GM12801 (cell line): ENCODE measurements at regions not wholly inside any gene's neighbourhood (a gene's known extent, or its start where the extent isn't known, plus 50 kb on each side); places are given as distances from the start of the nearest gene placed in this dataset.

Source experiments
- TF ChIP-seq, protein P1 (sequence below): IDR thresholded peaks from one replicate; pipeline ENCODE4 v1.5.1; 2011; ENCODE audit warnings: control low read depth; ENCODE audit not compliant: insufficient read length; ENCODE audit errors: extremely low read depth

DNA sequence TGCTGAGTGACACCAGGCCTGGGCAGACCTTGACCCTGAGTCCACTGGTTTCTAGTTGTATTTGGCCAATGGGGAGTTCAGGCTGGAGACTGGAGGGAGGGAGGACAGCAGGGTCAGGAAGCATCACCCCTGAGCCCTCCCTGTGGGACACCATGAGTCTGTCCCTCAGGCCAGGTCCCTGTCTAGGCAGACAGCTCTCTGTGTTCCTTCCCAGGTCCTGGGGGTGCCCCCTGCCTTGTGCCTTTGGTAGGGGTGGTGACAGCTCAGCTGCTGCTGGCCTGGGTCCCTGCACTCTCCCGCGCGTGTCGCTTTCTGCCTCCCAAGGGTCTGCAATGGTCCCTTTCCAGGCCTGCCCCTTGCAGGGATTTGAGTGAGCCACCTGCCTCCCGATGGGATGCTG, 125.5 kb downstream of the OLFM1 start:
- TF ChIP-seq, protein P1, sequence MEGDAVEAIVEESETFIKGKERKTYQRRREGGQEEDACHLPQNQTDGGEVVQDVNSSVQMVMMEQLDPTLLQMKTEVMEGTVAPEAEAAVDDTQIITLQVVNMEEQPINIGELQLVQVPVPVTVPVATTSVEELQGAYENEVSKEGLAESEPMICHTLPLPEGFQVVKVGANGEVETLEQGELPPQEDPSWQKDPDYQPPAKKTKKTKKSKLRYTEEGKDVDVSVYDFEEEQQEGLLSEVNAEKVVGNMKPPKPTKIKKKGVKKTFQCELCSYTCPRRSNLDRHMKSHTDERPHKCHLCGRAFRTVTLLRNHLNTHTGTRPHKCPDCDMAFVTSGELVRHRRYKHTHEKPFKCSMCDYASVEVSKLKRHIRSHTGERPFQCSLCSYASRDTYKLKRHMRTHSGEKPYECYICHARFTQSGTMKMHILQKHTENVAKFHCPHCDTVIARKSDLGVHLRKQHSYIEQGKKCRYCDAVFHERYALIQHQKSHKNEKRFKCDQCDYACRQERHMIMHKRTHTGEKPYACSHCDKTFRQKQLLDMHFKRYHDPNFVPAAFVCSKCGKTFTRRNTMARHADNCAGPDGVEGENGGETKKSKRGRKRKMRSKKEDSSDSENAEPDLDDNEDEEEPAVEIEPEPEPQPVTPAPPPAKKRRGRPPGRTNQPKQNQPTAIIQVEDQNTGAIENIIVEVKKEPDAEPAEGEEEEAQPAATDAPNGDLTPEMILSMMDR: no peak

DNA sequence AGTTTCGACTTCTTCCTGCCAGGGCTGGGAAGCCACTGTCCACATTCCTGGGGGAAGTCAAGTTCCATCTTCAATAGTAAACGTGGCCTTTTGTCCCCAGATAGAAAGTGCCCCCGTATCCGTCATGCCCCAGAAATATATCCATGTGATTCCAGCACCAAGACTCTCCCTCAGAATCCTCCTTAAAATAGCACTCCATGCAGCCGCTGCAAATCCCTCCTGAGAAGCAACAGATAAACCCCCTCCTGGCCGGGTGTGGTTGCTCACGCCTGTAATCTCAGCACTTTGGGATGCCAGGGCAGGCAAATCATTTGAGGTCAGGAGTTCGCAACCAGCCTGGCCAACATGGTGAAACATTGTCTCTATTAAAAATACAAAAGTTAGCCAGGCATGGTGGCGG, 126.1 kb downstream of the OLFM1 start:
- TF ChIP-seq, protein P1: no peak

DNA sequence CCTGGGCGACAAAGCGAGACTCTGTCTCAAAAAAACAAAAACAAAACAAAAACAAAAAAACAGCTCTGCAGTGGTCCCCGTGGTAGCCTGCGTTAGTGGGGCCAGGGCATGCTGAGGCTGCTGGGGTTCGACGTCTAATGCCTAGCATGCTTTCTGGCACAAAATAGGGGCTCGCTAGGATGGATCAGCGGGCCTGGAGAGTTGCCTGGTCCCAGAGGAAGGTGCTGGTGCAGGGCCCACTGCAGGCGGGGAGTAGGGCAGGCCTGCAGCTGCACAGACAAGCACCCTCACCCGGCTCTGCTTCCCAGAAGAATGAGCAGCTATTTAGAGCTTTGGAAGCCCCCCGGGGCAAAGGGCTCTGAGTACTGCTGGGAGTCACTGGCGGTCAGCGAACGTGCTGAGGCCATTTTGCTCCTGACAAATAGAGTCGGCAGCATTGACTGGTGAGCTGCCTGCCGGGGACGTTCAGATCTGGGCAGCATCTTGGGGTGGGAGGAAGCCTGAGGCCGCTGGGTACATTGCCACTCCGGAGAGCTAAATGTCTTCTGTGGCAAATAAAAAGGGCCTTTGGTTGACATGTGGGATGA, 126.7 kb downstream of the OLFM1 start:
- TF ChIP-seq, protein P1: no peak

DNA sequence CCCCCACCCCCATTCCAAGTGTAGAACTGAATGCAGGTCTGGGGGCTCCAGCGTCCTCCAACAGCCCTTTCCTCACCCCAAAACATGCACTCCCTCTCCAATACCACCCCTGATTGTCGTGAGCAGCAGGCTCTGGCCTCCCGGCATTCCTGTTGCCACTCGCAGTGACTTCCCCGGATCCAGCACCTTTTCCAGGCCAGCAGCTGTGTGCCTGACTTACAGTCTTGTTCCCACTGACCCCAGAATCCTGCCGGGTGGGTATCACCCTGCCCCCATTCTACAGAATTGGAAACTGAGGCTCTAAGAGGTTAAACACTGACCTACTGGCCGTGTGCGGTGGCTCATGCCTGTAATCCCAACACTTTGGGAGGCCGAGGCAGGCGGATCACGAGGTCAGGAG, 127.2 kb downstream of the OLFM1 start:
- TF ChIP-seq, protein P1: no peak

DNA sequence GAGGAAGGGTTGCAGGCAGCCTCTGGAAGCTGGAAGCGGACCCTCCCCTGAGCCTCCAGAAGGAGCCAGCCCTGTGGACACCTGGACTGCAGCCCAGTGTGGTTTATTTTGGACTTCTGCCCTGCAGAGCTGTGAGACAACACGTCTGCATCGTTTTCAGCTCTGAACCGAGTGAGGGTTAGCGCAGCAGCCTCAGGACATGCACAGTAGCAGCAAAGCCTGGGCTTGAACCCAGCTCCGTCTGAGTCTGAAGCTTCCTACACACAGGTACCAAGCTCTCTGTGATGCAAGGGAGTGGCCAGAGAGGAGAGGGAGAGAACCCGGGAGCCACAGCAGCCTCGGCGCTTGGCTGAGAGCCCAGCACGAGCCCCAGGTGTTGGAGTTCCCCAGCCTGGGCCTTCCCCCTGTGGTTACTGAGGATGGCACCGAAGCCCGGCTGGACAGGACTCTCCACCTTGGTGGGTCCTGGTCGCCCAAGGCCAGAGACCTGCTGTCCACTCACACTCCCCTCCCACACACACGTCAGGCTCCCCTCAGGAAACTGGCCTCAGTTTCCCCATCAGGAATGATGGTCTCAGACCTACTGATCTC, 128.2 kb downstream of the OLFM1 start:
- TF ChIP-seq, protein P1: no peak

DNA sequence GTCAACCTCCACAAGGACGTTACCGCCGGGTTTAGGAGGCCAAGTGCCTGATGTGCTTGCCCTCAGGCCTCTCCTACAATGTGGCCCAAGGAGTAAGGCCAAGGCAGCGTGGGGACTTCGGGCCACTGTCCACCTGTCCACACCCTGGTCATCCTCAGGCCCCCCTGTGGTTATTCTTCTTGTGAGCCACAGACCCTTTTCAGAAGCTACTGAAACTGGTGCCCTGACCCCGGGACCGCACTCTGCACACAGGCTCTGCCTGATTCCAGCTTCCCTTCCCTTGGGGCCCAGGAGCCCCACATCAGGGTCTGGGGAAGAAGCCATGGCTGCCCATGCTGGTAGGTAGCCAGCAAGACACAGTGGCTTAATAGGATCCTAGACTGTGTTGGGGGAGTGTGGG, 128.8 kb downstream of the OLFM1 start:
- TF ChIP-seq, protein P1: no peak

DNA sequence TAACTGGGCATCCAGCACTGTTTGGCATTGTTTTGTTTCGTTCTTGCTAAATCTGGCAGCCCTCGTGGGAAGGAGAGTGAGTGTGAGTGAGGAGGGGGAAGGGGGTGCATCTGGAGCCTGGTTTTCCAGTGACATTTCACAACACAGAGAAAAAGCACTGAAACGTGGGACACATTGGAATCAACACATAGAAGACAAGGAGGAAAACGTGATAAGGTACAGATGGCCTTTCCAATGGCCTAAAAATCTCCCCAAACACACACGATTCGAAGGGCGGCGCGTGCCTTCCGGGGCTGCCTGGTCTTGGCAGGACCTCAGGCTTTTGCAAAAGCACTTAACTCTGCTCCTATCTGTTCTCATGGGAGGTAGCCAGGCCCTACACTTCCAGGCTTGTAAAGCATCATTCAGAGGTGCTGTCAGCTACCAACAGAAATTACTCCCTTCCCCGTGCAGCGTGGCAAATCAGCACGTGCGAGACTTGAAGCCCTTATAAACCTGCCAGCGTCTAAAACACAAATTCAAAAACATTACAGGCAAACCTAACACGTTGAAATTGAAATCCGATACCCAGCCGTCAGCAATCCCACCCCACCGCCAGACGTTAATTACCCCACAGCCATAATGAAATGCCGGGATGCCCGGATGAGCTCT, 129.4 kb downstream of the OLFM1 start:
- TF ChIP-seq, protein P1: no peak
